ENCODE measurements at regions not wholly inside any gene's neighbourhood (a gene's known extent, or its start where the extent isn't known, plus 50 kb on each side); places are given as distances from the start of the nearest gene placed in this dataset.

- Histone ChIP-seq H3K36me3 (no peaks in the 10 kb centered on the region), H3K27me3 (no peaks in the 10 kb centered on the region), H3K9me3 (peaks cover 0 to 17% (median 5%) of the 10 kb centered on the region in 4 donors), H3K4me1 (peaks cover 0 to 4% (median 2%) of the 10 kb centered on the region in 4 donors), H3K27ac (replicated peaks in 1 of 4) (no peak overlapping the region), H3K4me3 (no peak overlapping the region)
- 81% methylated on average over 3 of the region's 3 CpGs for WGBS
- TF ChIP-seq POLR2AphosphoS5 (IDR thresholded peaks at IDR 0.05) (no peak), EP300 (IDR thresholded peaks at IDR 0.05) (no peak), CTCF (IDR thresholded peaks at IDR 0.05) (no peak), POLR2A (IDR thresholded peaks at IDR 0.05; ENCODE audit: low read depth) (no peak)
- DNase-seq (ENCODE audit: extremely low spot score): no peak
- intact Hi-C loops (cut with DNase I): no loop called here
Observed at GRCh38 chr1:14057640-14058039, 357.7 kb downstream of the PRDM2 start.

- TF ChIP-seq CTCF (IDR thresholded peaks at IDR 0.05) (no peak), EP300 (IDR thresholded peaks at IDR 0.05) (no peak), POLR2AphosphoS5 (IDR thresholded peaks at IDR 0.05) (no peak), POLR2A (IDR thresholded peaks at IDR 0.05; ENCODE audit: low read depth) (no peak)
- H3K27me3 ChIP-seq: no peaks in the 10 kb centered on the region
- H3K4me1 ChIP-seq: no peaks in the 10 kb centered on the region
- H3K9me3 ChIP-seq: peaks cover 0 to 17% (median 5%) of the 10 kb centered on the region in 4 donors
- H3K27ac ChIP-seq (replicated peaks in 1 of 4): no peak overlapping the region
- no peak for DNase-seq (ENCODE audit: extremely low spot score)
- no peak overlapping the region for H3K4me3 ChIP-seq
- intact Hi-C loops (cut with DNase I): no loop called here
- 94% methylated on average over 3 of the region's 3 CpGs for WGBS
- H3K36me3 ChIP-seq: no peaks in the 10 kb centered on the region
Observed at GRCh38 chr1:14061204-14061603, 361.2 kb downstream of the PRDM2 start.

- Histone ChIP-seq H3K36me3 (no peaks in the 10 kb centered on the region), H3K4me3 (no peak overlapping the region), H3K4me1 (no peaks in the 10 kb centered on the region), H3K9me3 (peaks cover 0 to 17% (median 5%) of the 10 kb centered on the region in 4 donors), H3K27ac (replicated peaks in 1 of 4) (no peak overlapping the region), H3K27me3 (no peaks in the 10 kb centered on the region)
- TF ChIP-seq CTCF (IDR thresholded peaks at IDR 0.05): no peak
- no peak for TF ChIP-seq EP300 (IDR thresholded peaks at IDR 0.05)
- no peak for TF ChIP-seq POLR2A (IDR thresholded peaks at IDR 0.05; ENCODE audit: low read depth)
- TF ChIP-seq POLR2AphosphoS5 (IDR thresholded peaks at IDR 0.05): no peak
- intact Hi-C loops (cut with DNase I): no loop called here
- DNase-seq (ENCODE audit: extremely low spot score): no peak
- WGBS: 96% methylated on average over 5 of the region's 5 CpGs
Observed at GRCh38 chr1:14061722-14062121, 361.7 kb downstream of the PRDM2 start.

GRCh38 chr1:14062669-14063068 lies 362.7 kb downstream of the PRDM2 start:
- Histone ChIP-seq H3K27ac (replicated peaks in 1 of 4) (no peak overlapping the region), H3K27me3 (no peaks in the 10 kb centered on the region), H3K36me3 (no peaks in the 10 kb centered on the region), H3K4me1 (no peaks in the 10 kb centered on the region), H3K4me3 (no peak overlapping the region), H3K9me3 (peaks cover 0 to 17% (median 5%) of the 10 kb centered on the region in 4 donors)
- DNase-seq (ENCODE audit: extremely low spot score): no peak
- 62% methylated on average over 4 of the region's 4 CpGs for WGBS
- TF ChIP-seq POLR2AphosphoS5 (IDR thresholded peaks at IDR 0.05): no peak
- no peak for TF ChIP-seq POLR2A (IDR thresholded peaks at IDR 0.05; ENCODE audit: low read depth)
- no peak for TF ChIP-seq CTCF (IDR thresholded peaks at IDR 0.05)
- TF ChIP-seq EP300 (IDR thresholded peaks at IDR 0.05): no peak
- intact Hi-C loops (cut with DNase I): no loop called here
